Loucy (cell line): ENCODE measurements at regions not wholly inside any gene's neighbourhood (a gene's known extent, or its start where the extent isn't known, plus 50 kb on each side); places are given as distances from the start of the nearest gene placed in this dataset.

Source experiments
- H2AFZ ChIP-seq: fragments of 200-600 bp; sonication (generic); 2 replicates; pipeline ENCODE4 v1.6.0; 2016; ENCODE audit warnings: antibody characterized with exemption, mild to moderate bottlenecking, low read length, moderate library complexity
- H3F3A ChIP-seq: fragments of 200-600 bp; 2 replicates; pipeline ENCODE4 v1.6.0; 2016; ENCODE audit warnings: antibody characterized with exemption, low read depth, mild to moderate bottlenecking
- H3K27me3 ChIP-seq: fragments of 200-600 bp; sonication (generic); 2 replicates; pipeline ENCODE4 v1.6.1; 2014; ENCODE audit warnings: low read length, mild to moderate bottlenecking; ENCODE audit not compliant: insufficient read depth, poor library complexity, severe bottlenecking
- H3K36me3 ChIP-seq: fragments of 200-600 bp; sonication (generic); 2 replicates; pipeline ENCODE4 v1.6.1; 2016; ENCODE audit warnings: low read length; ENCODE audit not compliant: insufficient read depth
- H3K4me1 ChIP-seq: fragments of 200-600 bp; sonication (generic); 2 replicates; pipeline ENCODE4 v1.5.1; 2014; ENCODE audit warnings: low read length, mild to moderate bottlenecking; ENCODE audit not compliant: insufficient read depth, poor library complexity, severe bottlenecking
- H3K4me2 ChIP-seq: fragments of 200-600 bp; sonication (generic); 2 replicates; pipeline ENCODE4 v1.6.0; 2014; ENCODE audit warnings: antibody characterized with exemption, low read length, low read depth, mild to moderate bottlenecking; ENCODE audit not compliant: poor library complexity, severe bottlenecking
- H3K4me3 ChIP-seq: fragments of 200-600 bp; sonication (generic); 2 replicates; pipeline ENCODE4 v1.5.1; 2014; ENCODE audit warnings: low read length, mild to moderate bottlenecking, mixed read lengths; ENCODE audit not compliant: poor library complexity, severe bottlenecking
- H3K79me2 ChIP-seq: fragments of 200-600 bp; sonication (generic); 2 replicates; pipeline ENCODE4 v1.6.1; 2014; ENCODE audit warnings: low read length; ENCODE audit not compliant: insufficient read depth
- H3K9ac ChIP-seq: fragments of 200-600 bp; sonication (generic); 2 replicates; pipeline ENCODE4 v1.6.0; 2014; ENCODE audit warnings: mild to moderate bottlenecking, low read depth, low read length, moderate library complexity; ENCODE audit not compliant: poor library complexity, severe bottlenecking
- H3K9me2 ChIP-seq: fragments of 200-600 bp; sonication (generic); replicated peaks from 2 replicates; pipeline ENCODE4 v1.6.1; 2016; ENCODE audit warnings: low read depth, low read length, mixed read lengths
- H3K9me3 ChIP-seq: fragments of 200-600 bp; sonication (generic); 2 replicates; pipeline ENCODE4 v1.6.1; 2014; ENCODE audit warnings: mild to moderate bottlenecking, antibody characterized with exemption, low read length, low read depth; ENCODE audit not compliant: insufficient read depth
- H4K20me1 ChIP-seq: fragments of 200-600 bp; sonication (generic); 2 replicates; pipeline ENCODE4 v1.6.0; 2014; ENCODE audit warnings: antibody characterized with exemption, low read length, mild to moderate bottlenecking; ENCODE audit not compliant: insufficient read depth, poor library complexity, severe bottlenecking
- CTCF ChIP-seq: fragments of 200-600 bp; sonication (generic); conservative IDR thresholded peaks from 2 replicates; pipeline ENCODE4 v1.5.1; 2014; ENCODE audit warnings: mild to moderate bottlenecking, antibody characterized with exemption, low read length
- EZH2phosphoT487 ChIP-seq: fragments of 200-600 bp; IDR thresholded peaks from 2 replicates; pipeline ENCODE4 v1.6.1; 2018; ENCODE audit warnings: antibody characterized with exemption, mild to moderate bottlenecking, moderate library complexity, borderline replicate concordance

- Histone ChIP-seq H3K36me3 (no peaks in the 10 kb centered on the region), H3K9me2 (no peaks in the 10 kb centered on the region), H3K4me3 (no peak overlapping the region), H3K4me1 (peaks cover 22% of the 10 kb centered on the region), H3F3A (no peaks in the 10 kb centered on the region), H4K20me1 (no peaks in the 10 kb centered on the region), H3K9ac (no peak overlapping the region), H3K9me3 (no peaks in the 10 kb centered on the region), H2AFZ (no peak overlapping the region), H3K27me3 (no peaks in the 10 kb centered on the region), H3K4me2 (no peak overlapping the region), H3K79me2 (no peaks in the 10 kb centered on the region)
- no peak for TF ChIP-seq EZH2phosphoT487
Measured at GRCh38 chr2:144592500-144593256, 72.8 kb upstream of the ZEB2 start.

GRCh38 chr2:144587306-144587705, 67.4 kb upstream of the ZEB2 start:
- H3K9ac ChIP-seq = no peak overlapping the region
- H3K9me2 ChIP-seq = no peaks in the 10 kb centered on the region
- H3K9me3 ChIP-seq = no peaks in the 10 kb centered on the region
- no peaks in the 10 kb centered on the region for H3K36me3 ChIP-seq
- no peaks in the 10 kb centered on the region for H3K27me3 ChIP-seq
- H3F3A ChIP-seq = no peaks in the 10 kb centered on the region
- no peak overlapping the region for H2AFZ ChIP-seq
- H3K79me2 ChIP-seq = no peaks in the 10 kb centered on the region
- H4K20me1 ChIP-seq = no peaks in the 10 kb centered on the region
- H3K4me2 ChIP-seq = no peak overlapping the region
- peaks cover 15% of the 10 kb centered on the region for H3K4me1 ChIP-seq
- TF ChIP-seq CTCF = no peak
- no peak for TF ChIP-seq EZH2phosphoT487
- H3K4me3 ChIP-seq = no peak overlapping the region

DNA sequence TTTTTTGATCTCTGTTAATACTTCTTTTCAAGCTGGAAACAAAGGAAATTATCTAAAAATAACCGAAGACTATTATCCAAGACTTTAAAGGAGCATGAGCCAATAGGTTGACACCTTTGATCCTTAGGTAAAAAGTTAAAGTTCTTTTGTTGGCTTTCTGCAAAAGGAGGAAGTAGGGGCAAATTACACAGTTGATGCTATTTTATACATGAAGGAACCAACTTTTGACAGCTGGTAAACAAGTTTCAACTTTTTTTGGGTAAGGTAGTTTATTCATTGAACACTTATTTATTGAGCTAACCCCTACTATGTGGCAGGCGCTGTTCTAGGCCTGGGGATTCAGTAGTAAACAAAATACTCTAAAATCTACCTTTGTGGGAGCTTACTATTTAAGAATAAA, 66.6 kb upstream of the ZEB2 start:
- H3K4me1 ChIP-seq = peaks cover 24% of the 10 kb centered on the region
- no peaks in the 10 kb centered on the region for H3K27me3 ChIP-seq
- no peak overlapping the region for H3K9ac ChIP-seq
- TF ChIP-seq CTCF (no peak), EZH2phosphoT487 (no peak)
- H2AFZ ChIP-seq = no peak overlapping the region
- no peaks in the 10 kb centered on the region for H3K9me3 ChIP-seq
- H3F3A ChIP-seq = no peaks in the 10 kb centered on the region
- H3K4me2 ChIP-seq = no peak overlapping the region
- H3K9me2 ChIP-seq = no peaks in the 10 kb centered on the region
- no peak overlapping the region for H3K4me3 ChIP-seq
- H3K79me2 ChIP-seq = no peaks in the 10 kb centered on the region
- no peaks in the 10 kb centered on the region for H4K20me1 ChIP-seq
- H3K36me3 ChIP-seq = no peaks in the 10 kb centered on the region
